ENCODE measurements at regions not wholly inside any gene's neighbourhood (a gene's known extent, or its start where the extent isn't known, plus 50 kb on each side); places are given as distances from the start of the nearest gene placed in this dataset.

GRCh38 chr17:68143425-68143824 lies 104.4 kb upstream of the AMZ2 start:
- no peak for TF ChIP-seq CTCF (IDR thresholded peaks at IDR 0.05; ENCODE audit: low read depth, low read length)
- DNase-seq (ENCODE audit: low read depth in 1 of 2, low spot score in 1 of 2), result no peak
- Histone ChIP-seq H3K27ac (no peak overlapping the region), H3K4me1 (ENCODE audit: low read depth) (no peaks in the 10 kb centered on the region), H3K4me3 (no peak overlapping the region), H3K9me3 (ENCODE audit: low read depth) (no peaks in the 10 kb centered on the region), H3K27me3 (no peaks in the 10 kb centered on the region), H3K36me3 (no peaks in the 10 kb centered on the region)

GRCh38 chr17:68145088-68145487 lies 102.8 kb upstream of the AMZ2 start:
- Histone ChIP-seq H3K27me3 (no peaks in the 10 kb centered on the region), H3K9me3 (ENCODE audit: low read depth) (no peaks in the 10 kb centered on the region), H3K27ac (no peak overlapping the region), H3K4me3 (no peak overlapping the region), H3K4me1 (ENCODE audit: low read depth) (no peaks in the 10 kb centered on the region), H3K36me3 (no peaks in the 10 kb centered on the region)
- TF ChIP-seq CTCF (IDR thresholded peaks at IDR 0.05; ENCODE audit: low read depth, low read length), result no peak
- no peak for DNase-seq (ENCODE audit: low read depth in 1 of 2, low spot score in 1 of 2)

- no peak for DNase-seq (ENCODE audit: low read depth in 1 of 2, low spot score in 1 of 2)
- H3K4me1 ChIP-seq (ENCODE audit: low read depth), result no peaks in the 10 kb centered on the region
- no peak overlapping the region for H3K27ac ChIP-seq
- TF ChIP-seq CTCF (IDR thresholded peaks at IDR 0.05; ENCODE audit: low read depth, low read length), result no peak
- no peak overlapping the region for H3K4me3 ChIP-seq
- H3K27me3 ChIP-seq, result no peaks in the 10 kb centered on the region
- no peaks in the 10 kb centered on the region for H3K36me3 ChIP-seq
- no peaks in the 10 kb centered on the region for H3K9me3 ChIP-seq (ENCODE audit: low read depth)
Measured at GRCh38 chr17:68148936-68149335, 98.9 kb upstream of the AMZ2 start.

- H3K4me3 ChIP-seq, result no peak overlapping the region
- no peak for DNase-seq (ENCODE audit: low read depth in 1 of 2, low spot score in 1 of 2)
Measured at GRCh38 chr17:68152161-68152571, 95.7 kb upstream of the AMZ2 start.

DNA sequence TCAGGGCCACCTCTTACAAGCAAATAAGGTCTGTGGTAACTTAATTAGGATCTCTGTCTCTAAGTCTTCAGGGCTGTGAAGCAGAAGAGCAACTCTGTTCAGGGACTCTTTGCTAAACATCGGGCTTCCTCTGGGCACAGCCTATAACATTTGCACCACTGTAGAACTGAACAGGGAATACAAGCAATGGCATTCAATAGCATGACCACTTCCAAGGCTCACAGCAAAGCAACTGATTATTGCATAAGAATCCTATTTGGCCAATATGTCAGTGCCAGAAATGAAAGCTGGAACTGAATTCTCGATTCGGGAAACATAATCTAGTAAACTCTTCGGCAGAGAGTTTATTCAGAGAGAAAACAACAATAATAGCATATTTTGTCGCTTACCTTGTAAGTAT lies 92.2 kb upstream of the AMZ2 start:
- no peak for TF ChIP-seq CTCF (IDR thresholded peaks at IDR 0.05; ENCODE audit: low read depth, low read length)
- Histone ChIP-seq H3K9me3 (ENCODE audit: low read depth) (no peaks in the 10 kb centered on the region), H3K36me3 (no peaks in the 10 kb centered on the region), H3K27ac (no peak overlapping the region), H3K4me3 (no peak overlapping the region), H3K4me1 (ENCODE audit: low read depth) (no peaks in the 10 kb centered on the region), H3K27me3 (no peaks in the 10 kb centered on the region)
- no peak for DNase-seq (ENCODE audit: low read depth in 1 of 2, low spot score in 1 of 2)

More at GRCh38 chr17:68152161-68152571, 95.7 kb upstream of the AMZ2 start:
- Histone ChIP-seq H3K4me1 (ENCODE audit: low read depth) (no peaks in the 10 kb centered on the region), H3K36me3 (no peaks in the 10 kb centered on the region), H3K27me3 (no peaks in the 10 kb centered on the region), H3K27ac (no peak overlapping the region), H3K9me3 (ENCODE audit: low read depth) (no peaks in the 10 kb centered on the region)
- TF ChIP-seq CTCF (IDR thresholded peaks at IDR 0.05; ENCODE audit: low read depth, low read length), result no peak
